ENCODE measurements at regions not wholly inside any gene's neighbourhood (a gene's known extent, or its start where the extent isn't known, plus 50 kb on each side); places are given as distances from the start of the nearest gene placed in this dataset.

DNA sequence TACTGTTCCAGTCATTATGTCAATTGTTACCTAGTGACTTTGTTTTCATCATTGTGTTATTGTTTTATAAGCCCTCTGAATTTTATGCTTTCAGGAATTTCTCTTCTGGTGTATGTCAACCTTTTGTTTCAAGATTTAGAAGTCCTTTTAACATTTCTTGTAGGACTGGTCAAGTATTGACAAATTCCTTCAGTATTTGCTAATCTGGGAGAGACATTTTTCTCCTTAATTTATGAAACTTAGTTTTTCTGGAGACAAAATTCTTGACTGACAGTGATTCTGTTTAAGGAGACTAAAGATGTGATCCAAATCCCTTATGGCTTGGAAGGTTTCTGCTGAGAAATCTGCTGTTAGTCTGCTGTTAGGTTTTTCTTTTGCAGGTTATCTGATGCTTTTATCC, 84.9 kb upstream of the NT5C1B start:
- Histone ChIP-seq H3K27ac (ENCODE audit: insufficient read depth, low read length) (no peak overlapping the region), H3K4ac (ENCODE audit: low read depth, low read length) (no peak overlapping the region), H2BK15ac (ENCODE audit: low read depth, low read length) (no peak overlapping the region), H3K4me3 (ENCODE audit: insufficient read depth, low read depth, low read length) (no peak overlapping the region), H3K4me2 (ENCODE audit: low read depth, low read length) (no peak overlapping the region), H2AFZ (replicated peaks; ENCODE audit: low read length, poor library complexity) (no peak overlapping the region), H3K27me3 (ENCODE audit: control insufficient read depth, insufficient read depth, low read length) (peaks cover 3% of the 10 kb centered on the region; the same call in 1 of the 2 replicates), H3K36me3 (ENCODE audit: control insufficient read depth, insufficient read depth, low read length) (no peaks in the 10 kb centered on the region), H4K8ac (ENCODE audit: low read depth in 2 of 2, low read length in 2 of 2) (no peak overlapping the region), H3K14ac (replicated peaks; ENCODE audit: low read depth, low read length) (no peak overlapping the region), H3K56ac (ENCODE audit: extremely low read depth, insufficient read depth, low read length) (no peak overlapping the region), H3K9me3 (ENCODE audit: control insufficient read depth, insufficient read depth, low read length) (peaks cover 3% of the 10 kb centered on the region), H4K20me1 (ENCODE audit: insufficient read depth, low read length) (no peaks in the 10 kb centered on the region), H4K5ac (ENCODE audit: low read depth, low read length) (no peak overlapping the region), H2AK5ac (ENCODE audit: low read depth, low read length) (no peak overlapping the region), H2BK120ac (ENCODE audit: low read depth, low read length) (no peak overlapping the region), H3K79me1 (ENCODE audit: low read depth in 1 of 2, low read length in 2 of 2) (no peaks in the 10 kb centered on the region), H4K91ac (ENCODE audit: insufficient read depth, low read depth, low read length) (no peak overlapping the region), H3K18ac (ENCODE audit: low read depth, low read length) (no peak overlapping the region), H3K9me1 (ENCODE audit: insufficient read depth, low read length) (no peaks in the 10 kb centered on the region), H2BK20ac (ENCODE audit: low read depth, low read length) (no peak overlapping the region), H3K23ac (ENCODE audit: low read depth, low read length) (no peak overlapping the region), H3K9ac (ENCODE audit: low read depth, low read length) (no peak overlapping the region), H2BK5ac (ENCODE audit: low read depth, low read length, poor library complexity, severe bottlenecking) (no peak overlapping the region), H3K4me1 (ENCODE audit: control insufficient read depth, insufficient read depth, low read length) (no peaks in the 10 kb centered on the region), H2AK9ac (replicated peaks; ENCODE audit: low read depth, low read length, poor library complexity) (no peak overlapping the region)
- dilution Hi-C loops (cut with HindIII; ENCODE audit: low sequenced_read_pairs, unreplicated experiment) (no loop called here), in situ Hi-C loops (cut with MboI; ENCODE audit: low sequenced_read_pairs) (no loop called here), intact Hi-C loops (cut with micrococcal nuclease) (no loop called here)
- POLR2A ChIA-PET (ENCODE audit: unreplicated experiment) = no interaction called here
- no peak for TF ChIP-seq CEBPB (IDR thresholded peaks at IDR 0.05; ENCODE audit: low read depth, low read length)
- no peak for TF ChIP-seq MAZ (IDR thresholded peaks at IDR 0.05; ENCODE audit: borderline replicate concordance, low read depth, low read length)
- no peak for TF ChIP-seq FOS (IDR thresholded peaks at IDR 0.05; ENCODE audit: low read depth, low read length)
- TF ChIP-seq RCOR1 (IDR thresholded peaks at IDR 0.05; ENCODE audit: insufficient replicate concordance, low read length) = no peak
- TF ChIP-seq, protein P1, sequence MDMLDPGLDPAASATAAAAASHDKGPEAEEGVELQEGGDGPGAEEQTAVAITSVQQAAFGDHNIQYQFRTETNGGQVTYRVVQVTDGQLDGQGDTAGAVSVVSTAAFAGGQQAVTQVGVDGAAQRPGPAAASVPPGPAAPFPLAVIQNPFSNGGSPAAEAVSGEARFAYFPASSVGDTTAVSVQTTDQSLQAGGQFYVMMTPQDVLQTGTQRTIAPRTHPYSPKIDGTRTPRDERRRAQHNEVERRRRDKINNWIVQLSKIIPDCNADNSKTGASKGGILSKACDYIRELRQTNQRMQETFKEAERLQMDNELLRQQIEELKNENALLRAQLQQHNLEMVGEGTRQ (IDR thresholded peaks at IDR 0.05; ENCODE audit: low read depth, low read length) = no peak
- TF ChIP-seq MAFK (IDR thresholded peaks at IDR 0.05; ENCODE audit: low read depth, low read length) = no peak
- no peak for ATAC-seq (ENCODE audit: low read depth)
- DNase-seq = no peak
- BruUV-seq (replicated peaks) = no TSS peak
- CTCF ChIA-PET = no interaction called here

Data from IMR-90 (cell line).